ENCODE measurements at regions not wholly inside any gene's neighbourhood (a gene's known extent, or its start where the extent isn't known, plus 50 kb on each side); places are given as distances from the start of the nearest gene placed in this dataset.

GRCh38 chr13:47892374-47892773, 108.7 kb downstream of the SUCLA2 start:
- no peak overlapping the region for H3K27ac ChIP-seq (ENCODE audit: low read length)

GRCh38 chr13:47890146-47890814, 110.8 kb downstream of the SUCLA2 start:
- H3K9me3 ChIP-seq (ENCODE audit: low read length) = no peaks in the 10 kb centered on the region
- no peak overlapping the region for H3K4me3 ChIP-seq (ENCODE audit: low read length)
- no peaks in the 10 kb centered on the region for H3K79me2 ChIP-seq (replicated peaks; ENCODE audit: insufficient read depth, low read length)
- no peak overlapping the region for H3K27ac ChIP-seq (ENCODE audit: low read length)
- H3K9me2 ChIP-seq (ENCODE audit: insufficient read depth, low read length) = no peaks in the 10 kb centered on the region
- no peak overlapping the region for H3K9ac ChIP-seq (ENCODE audit: low read length)
- H4K20me1 ChIP-seq (ENCODE audit: insufficient read depth) = no peaks in the 10 kb centered on the region
- H3K27me3 ChIP-seq (ENCODE audit: insufficient read depth, low read depth, low read length) = no peaks in the 10 kb centered on the region
- no peak overlapping the region for H3K4me2 ChIP-seq (ENCODE audit: low read length)
- no peak overlapping the region for H2AFZ ChIP-seq (ENCODE audit: low read depth, low read length)
- H3K36me3 ChIP-seq (ENCODE audit: insufficient read depth, low read length) = no peaks in the 10 kb centered on the region
- TF ChIP-seq EZH2 (IDR thresholded peaks at IDR 0.05; ENCODE audit: borderline replicate concordance, insufficient read depth, low read length, poor library complexity, severe bottlenecking) = no peak
- H3F3A ChIP-seq (ENCODE audit: insufficient read depth, low read length, poor library complexity, severe bottlenecking) = no peaks in the 10 kb centered on the region

More at GRCh38 chr13:47892374-47892773, 108.7 kb downstream of the SUCLA2 start:
- no peaks in the 10 kb centered on the region for H3K9me2 ChIP-seq (ENCODE audit: insufficient read depth, low read length)
- H3K9me3 ChIP-seq (ENCODE audit: low read length) = no peaks in the 10 kb centered on the region
- H2AFZ ChIP-seq (ENCODE audit: low read depth, low read length) = no peak overlapping the region
- H3F3A ChIP-seq (ENCODE audit: insufficient read depth, low read length, poor library complexity, severe bottlenecking) = no peaks in the 10 kb centered on the region
- no peak overlapping the region for H3K4me3 ChIP-seq (ENCODE audit: low read length)
- H3K36me3 ChIP-seq (ENCODE audit: insufficient read depth, low read length) = no peaks in the 10 kb centered on the region
- no peak overlapping the region for H3K9ac ChIP-seq (ENCODE audit: low read length)
- H3K79me2 ChIP-seq (replicated peaks; ENCODE audit: insufficient read depth, low read length) = no peaks in the 10 kb centered on the region
- no peak overlapping the region for H3K4me2 ChIP-seq (ENCODE audit: low read length)
- H4K20me1 ChIP-seq (ENCODE audit: insufficient read depth) = no peaks in the 10 kb centered on the region
- no peaks in the 10 kb centered on the region for H3K27me3 ChIP-seq (ENCODE audit: insufficient read depth, low read depth, low read length)
- TF ChIP-seq TAF1 (IDR thresholded peaks at IDR 0.05; ENCODE audit: low read depth) (no peak), RAD21 (conservative IDR thresholded peaks at IDR 0.05) (no peak), EP300 (conservative IDR thresholded peaks at IDR 0.05; ENCODE audit: poor library complexity, severe bottlenecking) (no peak), POLR2AphosphoS5 (IDR thresholded peaks at IDR 0.05) (no peak), SMC3 (conservative IDR thresholded peaks at IDR 0.05; ENCODE audit: poor library complexity) (no peak), CTCF (IDR thresholded peaks at IDR 0.05; ENCODE audit: poor library complexity, severe bottlenecking) (no peak), REST (IDR thresholded peaks at IDR 0.05; ENCODE audit: borderline replicate concordance) (no peak), MXI1 (conservative IDR thresholded peaks at IDR 0.05; ENCODE audit: poor library complexity, severe bottlenecking) (no peak), EZH2 (IDR thresholded peaks at IDR 0.05; ENCODE audit: borderline replicate concordance, insufficient read depth, low read length, poor library complexity, severe bottlenecking) (no peak)

Data from neural cell (in vitro differentiated cells).